A549 (cell line): ENCODE measurements at regions not wholly inside any gene's neighbourhood (a gene's known extent, or its start where the extent isn't known, plus 50 kb on each side); places are given as distances from the start of the nearest gene placed in this dataset.

Experiments used
- ATAC-seq, 2 experiments: fragments of 200-7000 bp in 1 of 2; fragments of >200 bp in 1 of 2; cut with Nextera tagmentation in 1 of 2; cut with Tn5 transposase in 1 of 2; 3 replicates each; pipeline versions ENCODE4 v1.8.0 to v1.9.1; 2018 to 2020; ENCODE audit warnings: mild to moderate bottlenecking in 1 of 2, moderate library complexity in 1 of 2
- CTCF ChIA-PET: fragments of 300-600 bp; sonication (Branson Sonifier 250); formaldehyde crosslinking; extraction: SDS; loops from one replicate; lab custom pipeline; 2021; ENCODE audit warnings: antibody characterized with exemption, inconsistent platforms; lab: Yijun Ruan, JAX
- POLR2A ChIA-PET: fragments of 350-600 bp; formaldehyde crosslinking; extraction: SDS; loops from one replicate; lab custom pipeline; 2021; ENCODE audit warnings: antibody characterized with exemption, inconsistent platforms; lab: Yijun Ruan, JAX
- DNase-seq, 2 experiments: peaks; one replicate each; pipeline versions ENCODE4 v3.0.0 to v3.0.0-alpha.2; 2011 to 2016; ENCODE audit warnings: low read depth in 1 of 2, low spot score in 1 of 2
- FAIRE-seq: peaks from 2 replicates; lab custom pipeline; 2011; peaks lifted over from hg19 to GRCh38; lab: Jason Lieb, UNC
- H3K27ac ChIP-seq, 2 experiments: fragments of >200 bp; sonication (Bioruptor Twin); formaldehyde crosslinking; 3 replicates each; pipeline ENCODE4 v1.5.1; 2016 to 2017
- H3K4me1 ChIP-seq: fragments of >200 bp; sonication (Bioruptor Twin); formaldehyde crosslinking; 3 replicates; pipeline ENCODE4 v1.6.1; 2016
- H3K4me2 ChIP-seq: fragments of >200 bp; sonication (Bioruptor Twin); formaldehyde crosslinking; 3 replicates; pipeline ENCODE4 v1.6.1; 2016
- H3K4me3 ChIP-seq: fragments of >200 bp; sonication (Bioruptor Twin); formaldehyde crosslinking; 3 replicates; pipeline ENCODE4 v1.5.1; 2016
- H3K9me3 ChIP-seq: fragments of >200 bp; sonication (Bioruptor Twin); formaldehyde crosslinking; 3 replicates; pipeline ENCODE4 v1.6.1; 2016
- BHLHE40 ChIP-seq: IDR thresholded peaks from 2 replicates; pipeline ENCODE4 v1.6.1; 2012; ENCODE audit warnings: low read depth, low read length, inconsistent platforms
- CBX8 ChIP-seq: fragments of 200-600 bp; sonication (generic); IDR thresholded peaks from 2 replicates; pipeline ENCODE4 v1.6.1; 2016
- CHD2 ChIP-seq: fragments of 150-350 bp; IDR thresholded peaks from 2 replicates; pipeline ENCODE4 v1.6.1; 2014; ENCODE audit warnings: low read length; ENCODE audit not compliant: partially characterized antibody
- CTCF ChIP-seq: fragments of >200 bp; sonication (Bioruptor Twin); formaldehyde crosslinking; IDR thresholded peaks from 3 replicates; pipeline ENCODE4 v1.5.1; 2016
- E2F6 ChIP-seq: IDR thresholded peaks from 2 replicates; pipeline ENCODE4 v1.6.1; 2012; ENCODE audit warnings: low read depth, borderline replicate concordance
- ELK1 ChIP-seq: fragments of 150-350 bp; IDR thresholded peaks from 2 replicates; pipeline ENCODE4 v1.6.1; 2014; ENCODE audit warnings: low read depth, mild to moderate bottlenecking, low read length
- FOXS1 ChIP-seq: fragments of 250-450 bp; sonication (Bioruptor Pico); IDR thresholded peaks from 2 replicates; pipeline ENCODE4 v1.5.0; 2020; ENCODE audit warnings: mild to moderate bottlenecking, moderate library complexity
- HMGXB4 ChIP-seq: fragments of 250-450 bp; sonication (Bioruptor Pico); IDR thresholded peaks from 2 replicates; pipeline ENCODE4 v1.5.0; 2021; ENCODE audit warnings: mild to moderate bottlenecking, moderate library complexity, borderline replicate concordance
- JUN ChIP-seq, 2 experiments: fragments of >200 bp; sonication (Bioruptor Twin); formaldehyde crosslinking; IDR thresholded peaks; 2 replicates in 1 of 2; 3 replicates in 1 of 2; pipeline ENCODE4 v1.6.1; 2016 to 2017
- MAFK ChIP-seq: fragments of 450-650 bp; IDR thresholded peaks from 2 replicates; pipeline ENCODE4 v1.6.1; 2014; ENCODE audit not compliant: partially characterized antibody
- NFE2L2 ChIP-seq: fragments of 150-350 bp; conservative IDR thresholded peaks from 2 replicates; pipeline ENCODE4 v1.6.1; 2014; ENCODE audit warnings: low read length
- PBX3 ChIP-seq: IDR thresholded peaks from 2 replicates; pipeline ENCODE4 v1.6.1; 2012
- RARB ChIP-seq: fragments of 250-450 bp; sonication (Bioruptor Pico); IDR thresholded peaks from 2 replicates; pipeline ENCODE4 v1.8.0; 2021; ENCODE audit warnings: mild to moderate bottlenecking, moderate library complexity
- USF2 ChIP-seq: fragments of 450-650 bp; IDR thresholded peaks from 2 replicates; pipeline ENCODE4 v1.6.1; 2014; ENCODE audit warnings: antibody characterized with exemption
- ZNF302 ChIP-seq: fragments of 250-450 bp; sonication (Bioruptor Pico); IDR thresholded peaks from 2 replicates; pipeline ENCODE4 v1.9.0; 2021; ENCODE audit warnings: inconsistent platforms, mild to moderate bottlenecking, moderate library complexity
- ZSCAN20 ChIP-seq: fragments of 250-450 bp; sonication (Bioruptor Pico); IDR thresholded peaks from 2 replicates; pipeline ENCODE4 v1.8.0; 2022; ENCODE audit warnings: mild to moderate bottlenecking, moderate library complexity
- WGBS: methylation state at CpG from one replicate; pipeline ENCODE4 v1.1.6; 2017; ENCODE audit errors: missing lambda C conversion rate; 5-methylcytosine and 5-hydroxymethylcytosine counted together

- 61% methylated on average over 1 of the region's 1 CpG for WGBS
- H3K9me3 ChIP-seq = peaks cover 2% of the 10 kb centered on the region; the same call in 1 of the 3 replicates
- DNase-seq = no peak
- ATAC-seq = no peak
- no peaks in the 10 kb centered on the region for H3K4me1 ChIP-seq
- no peak overlapping the region for H3K4me3 ChIP-seq
- TF ChIP-seq HMGXB4 (CRISPR knock-in tag) (no peak), E2F6 (no peak), CHD2 (no peak), ZSCAN20 (no peak), MAFK (no peak), PBX3 (no peak), JUN (IDR thresholded peaks at IDR 0.05) (no peak), BHLHE40 (no peak), RARB (CRISPR knock-in tag) (no peak)
- no peak overlapping the region for H3K4me2 ChIP-seq
- ChIA-PET CTCF (no interaction called here), POLR2A (no interaction called here)
- no peak for FAIRE-seq
- H3K27ac ChIP-seq = no peak overlapping the region
Measured at GRCh38 chr6:48419992-48420391, 309.0 kb upstream of the PTCHD4 start.

GRCh38 chr6:48417927-48418326 is 306.9 kb upstream of the PTCHD4 start:
- WGBS = 58% methylated on average over 4 of the region's 4 CpGs
- no peaks in the 10 kb centered on the region for H3K4me1 ChIP-seq
- CTCF ChIA-PET = interaction anchor here (1.2 kb wide), 1 partner anchor 14 kb away, joined by 3 read pairs; no protein-coding TSS in a partner anchor
- peaks cover 2% of the 10 kb centered on the region; the same call in 1 of the 3 replicates for H3K9me3 ChIP-seq
- H3K27ac ChIP-seq = no peak overlapping the region
- no peak overlapping the region for H3K4me3 ChIP-seq
- POLR2A ChIA-PET = no interaction called here
- no peak for DNase-seq
- H3K4me2 ChIP-seq = no peak overlapping the region
- ATAC-seq = no peak
- TF ChIP-seq HMGXB4 (CRISPR knock-in tag) (no peak), CBX8 (no peak), E2F6 (no peak), ZNF302 (no peak), PBX3 (no peak), USF2 (no peak), FOXS1 (CRISPR knock-in tag) (no peak)
- FAIRE-seq = no peak

- Histone ChIP-seq H3K27ac (no peak overlapping the region), H3K4me2 (no peak overlapping the region), H3K4me3 (no peak overlapping the region), H3K4me1 (no peaks in the 10 kb centered on the region), H3K9me3 (no peaks in the 10 kb centered on the region)
- 78% methylated on average over 2 of the region's 2 CpGs for WGBS
- FAIRE-seq (no peak), ATAC-seq (no peak), DNase-seq (no peak)
- CTCF ChIA-PET = no interaction called here
- TF ChIP-seq ELK1 (no peak), CTCF (no peak), NFE2L2 (no peak)
- POLR2A ChIA-PET = no interaction called here
Measured at GRCh38 chr6:48412656-48413055, 301.7 kb upstream of the PTCHD4 start.
